NT2/D1 (cell line): ENCODE measurements at regions not wholly inside any gene's neighbourhood (a gene's known extent, or its start where the extent isn't known, plus 50 kb on each side); places are given as distances from the start of the nearest gene placed in this dataset.

Experiments
- SUZ12 ChIP-seq: IDR thresholded peaks from 2 replicates; pipeline ENCODE4 v1.6.1; 2011; ENCODE audit not compliant: insufficient read length, insufficient read depth; ENCODE audit errors: extremely low read depth
- YY1 ChIP-seq: IDR thresholded peaks from 2 replicates; pipeline ENCODE4 v1.6.1; 2011; ENCODE audit not compliant: insufficient read length, insufficient read depth
- ZNF274 ChIP-seq: IDR thresholded peaks from 2 replicates; pipeline ENCODE4 v1.6.1; 2011; ENCODE audit warnings: mild to moderate bottlenecking, low read depth, low read length

- TF ChIP-seq ZNF274 (no peak), SUZ12 (no peak), YY1 (no peak)
Measured at GRCh38 chr2:18395555-18395954, 164.9 kb downstream of the RDH14 start.
